Skeletal muscle satellite cell (primary cell): ENCODE measurements at regions not wholly inside any gene's neighbourhood (a gene's known extent, or its start where the extent isn't known, plus 50 kb on each side); places are given as distances from the start of the nearest gene placed in this dataset.

Experiments
- H3K27me3 ChIP-seq: 2 replicates; pipeline ENCODE4 v1.7.0; 2013; ENCODE audit warnings: low read length; ENCODE audit not compliant: control insufficient read depth, insufficient read depth
- H3K36me3 ChIP-seq: 2 replicates; pipeline ENCODE4 v1.7.0; 2013; ENCODE audit warnings: mild to moderate bottlenecking, control low read depth, low read length; ENCODE audit not compliant: insufficient read depth
- H3K4me1 ChIP-seq: 2 replicates; pipeline ENCODE4 v1.7.0; 2013; ENCODE audit warnings: low read length; ENCODE audit not compliant: control insufficient read depth, insufficient read depth
- H3K4me2 ChIP-seq: 2 replicates; pipeline ENCODE4 v1.7.0; 2013; ENCODE audit warnings: mild to moderate bottlenecking, low read length
- H3K4me3 ChIP-seq: 2 replicates; pipeline ENCODE4 v1.7.0; 2013; ENCODE audit warnings: low read length
- H3K9ac ChIP-seq: 2 replicates; pipeline ENCODE4 v1.7.0; 2013; ENCODE audit warnings: mild to moderate bottlenecking, low read depth, low read length, moderate library complexity
- H3K9me3 ChIP-seq: replicated peaks from 2 replicates; pipeline ENCODE4 v1.7.0; 2013; ENCODE audit warnings: mild to moderate bottlenecking, control low read depth, low read length

DNA sequence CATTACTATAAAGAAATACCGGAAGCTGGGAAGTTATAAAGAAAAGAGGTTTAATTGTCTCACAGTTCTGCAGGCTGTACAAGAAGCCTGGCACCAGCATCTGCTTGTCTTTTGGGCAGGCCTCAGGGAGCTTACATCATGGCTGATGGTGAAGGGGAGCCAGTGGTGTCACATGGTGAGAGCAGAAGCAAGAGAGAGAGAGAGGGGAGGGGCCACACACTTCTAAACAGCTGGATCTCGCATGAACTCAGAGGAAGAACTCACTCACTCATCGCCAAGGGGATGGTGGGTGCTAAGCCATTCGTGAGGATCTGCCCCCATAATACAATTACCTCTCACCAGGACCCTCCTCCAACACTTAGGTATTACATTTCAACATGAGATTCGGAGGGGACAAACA lies 51.8 kb upstream of the ANKRD34C start:
- Histone ChIP-seq H3K4me3 (no peak overlapping the region), H3K27me3 (peaks cover 5% of the 10 kb centered on the region), H3K4me2 (no peak overlapping the region), H3K4me1 (no peaks in the 10 kb centered on the region), H3K36me3 (no peaks in the 10 kb centered on the region), H3K9me3 (no peaks in the 10 kb centered on the region), H3K9ac (no peak overlapping the region)

DNA sequence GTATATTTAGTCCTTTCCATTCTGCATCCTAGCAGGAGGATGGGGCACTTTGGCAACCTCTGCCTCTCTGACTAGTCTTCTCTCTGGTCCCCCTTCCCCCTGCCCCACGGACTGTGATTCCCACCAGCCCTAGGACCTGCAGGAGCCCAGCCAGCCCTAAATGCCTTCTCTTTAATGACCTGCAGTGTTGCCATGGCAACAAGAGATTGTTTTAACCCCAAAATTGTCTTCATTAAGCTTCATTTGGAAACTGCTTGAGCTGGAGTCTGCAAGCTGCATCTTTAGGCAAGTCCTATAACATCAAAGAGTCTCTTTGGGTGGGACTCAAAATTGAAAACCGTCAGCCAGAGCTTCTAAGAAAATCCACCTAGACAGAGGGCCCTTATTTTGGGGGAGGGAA lies 59.7 kb upstream of the ANKRD34C start:
- Histone ChIP-seq H3K36me3 (no peaks in the 10 kb centered on the region), H3K4me3 (no peak overlapping the region), H3K4me1 (no peaks in the 10 kb centered on the region), H3K27me3 (peaks cover 3% of the 10 kb centered on the region), H3K4me2 (no peak overlapping the region), H3K9me3 (no peaks in the 10 kb centered on the region), H3K9ac (no peak overlapping the region)

DNA sequence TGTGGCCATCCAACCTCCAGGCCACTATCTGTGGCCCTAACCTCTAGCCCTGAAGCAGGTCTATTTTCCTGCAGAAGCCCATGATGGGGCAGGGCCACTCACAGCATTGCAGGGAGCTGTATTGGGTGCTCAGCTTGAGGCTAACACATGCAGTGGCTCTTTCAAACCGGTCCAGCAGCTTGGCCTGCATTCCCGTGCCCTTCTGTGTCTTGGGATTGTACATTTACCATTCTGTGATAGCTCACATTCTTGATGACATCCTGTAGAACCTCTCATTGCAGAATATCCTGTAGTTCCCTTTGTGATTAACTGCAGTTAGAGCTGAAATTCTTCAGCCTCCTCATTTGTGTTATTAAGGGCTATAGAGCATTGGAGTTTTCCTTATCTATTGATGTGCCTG lies 60.8 kb upstream of the ANKRD34C start:
- H3K36me3 ChIP-seq: no peaks in the 10 kb centered on the region
- H3K27me3 ChIP-seq: peaks cover 3% of the 10 kb centered on the region
- no peak overlapping the region for H3K4me2 ChIP-seq
- no peaks in the 10 kb centered on the region for H3K9me3 ChIP-seq
- H3K9ac ChIP-seq: no peak overlapping the region
- no peaks in the 10 kb centered on the region for H3K4me1 ChIP-seq
- no peak overlapping the region for H3K4me3 ChIP-seq

DNA sequence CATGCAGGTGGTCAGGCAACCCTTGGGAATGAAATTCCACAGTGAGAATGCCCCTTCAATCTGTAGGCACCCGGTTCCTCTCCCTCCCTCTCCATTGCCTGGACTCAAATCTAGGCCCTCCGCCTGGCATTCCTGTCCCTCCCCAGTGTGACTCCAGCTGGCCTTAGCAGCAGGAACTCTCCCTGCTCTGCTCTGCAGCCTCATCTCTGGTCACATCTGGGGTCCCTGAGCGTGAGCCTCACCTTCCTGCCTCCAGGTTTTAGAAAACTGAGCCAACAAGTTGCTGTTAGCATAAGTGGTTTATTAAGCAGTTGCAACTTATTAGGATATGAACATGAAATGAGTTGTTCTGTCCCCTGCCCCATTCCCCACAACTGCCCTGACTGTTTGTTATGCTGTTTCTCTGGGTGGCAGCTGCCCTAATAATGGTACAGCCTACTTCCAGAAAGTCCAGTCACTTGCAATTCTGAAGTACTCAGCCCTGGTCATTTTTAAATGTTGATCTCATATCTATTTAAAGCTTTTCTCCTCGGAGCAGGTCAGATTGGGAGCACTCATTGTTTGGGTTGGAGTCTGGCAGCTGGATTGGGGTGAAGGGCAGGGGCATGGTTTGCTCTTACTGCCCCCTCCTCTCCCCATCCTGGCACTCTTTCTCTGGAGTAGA lies 63.0 kb upstream of the ANKRD34C start:
- Histone ChIP-seq H3K36me3 (no peaks in the 10 kb centered on the region), H3K4me3 (no peak overlapping the region), H3K4me1 (no peaks in the 10 kb centered on the region), H3K4me2 (no peak overlapping the region), H3K9ac (no peak overlapping the region), H3K27me3 (peaks cover 11% of the 10 kb centered on the region), H3K9me3 (no peaks in the 10 kb centered on the region)

DNA sequence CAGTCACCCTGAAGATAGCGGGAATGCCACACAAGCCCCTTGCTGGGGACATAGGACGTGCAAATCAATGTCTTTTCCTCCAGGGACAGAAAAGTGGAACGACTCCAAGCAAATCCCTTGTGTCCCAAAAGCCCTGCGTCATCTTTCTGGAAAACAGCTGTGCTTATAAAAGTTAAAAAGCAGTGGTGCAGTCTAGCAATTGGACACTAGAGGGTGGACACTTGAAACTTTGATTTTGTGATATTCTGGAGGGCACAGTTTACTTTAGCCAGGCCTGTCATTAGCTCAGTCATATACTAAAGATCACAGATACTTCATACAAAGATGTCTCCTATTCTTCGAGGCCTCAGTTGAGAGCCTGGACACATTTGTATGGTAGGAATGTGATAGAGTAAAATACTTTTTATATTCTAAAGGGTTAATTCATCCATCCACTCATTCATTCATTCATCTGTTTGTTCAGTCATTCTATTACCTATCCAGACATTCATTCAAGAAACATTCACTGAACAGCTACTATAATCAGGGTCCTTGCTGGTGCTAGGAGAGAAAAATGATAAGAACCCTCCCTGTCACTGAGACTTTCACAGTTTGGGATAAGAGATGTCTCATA lies 63.8 kb upstream of the ANKRD34C start:
- Histone ChIP-seq H3K36me3 (no peaks in the 10 kb centered on the region), H3K27me3 (peaks cover 19% of the 10 kb centered on the region), H3K4me3 (no peak overlapping the region), H3K4me1 (no peaks in the 10 kb centered on the region), H3K9ac (no peak overlapping the region), H3K4me2 (no peak overlapping the region), H3K9me3 (no peaks in the 10 kb centered on the region)

DNA sequence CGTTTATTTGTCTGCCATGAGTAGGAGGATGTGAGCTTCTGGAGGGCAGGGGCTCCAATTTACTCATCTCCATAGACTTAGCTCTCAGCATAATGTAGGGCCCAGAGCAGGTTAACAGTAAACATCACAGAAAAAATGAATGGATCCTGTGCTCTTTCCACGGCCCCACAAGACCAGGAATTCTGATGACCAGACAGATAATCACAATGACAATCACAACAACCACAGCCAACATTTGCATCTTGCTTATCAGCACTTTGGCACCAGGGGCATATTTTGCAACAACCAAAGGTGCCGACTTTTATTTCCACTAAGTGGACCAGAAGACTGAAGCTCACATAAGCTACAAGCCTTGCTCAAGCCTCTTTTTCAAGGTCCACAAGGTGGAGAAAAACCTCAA lies 68.9 kb upstream of the ANKRD34C start:
- Histone ChIP-seq H3K9me3 (no peaks in the 10 kb centered on the region), H3K9ac (no peak overlapping the region), H3K4me2 (no peak overlapping the region), H3K4me3 (no peak overlapping the region), H3K27me3 (peaks cover 35% of the 10 kb centered on the region), H3K4me1 (no peaks in the 10 kb centered on the region), H3K36me3 (no peaks in the 10 kb centered on the region)

DNA sequence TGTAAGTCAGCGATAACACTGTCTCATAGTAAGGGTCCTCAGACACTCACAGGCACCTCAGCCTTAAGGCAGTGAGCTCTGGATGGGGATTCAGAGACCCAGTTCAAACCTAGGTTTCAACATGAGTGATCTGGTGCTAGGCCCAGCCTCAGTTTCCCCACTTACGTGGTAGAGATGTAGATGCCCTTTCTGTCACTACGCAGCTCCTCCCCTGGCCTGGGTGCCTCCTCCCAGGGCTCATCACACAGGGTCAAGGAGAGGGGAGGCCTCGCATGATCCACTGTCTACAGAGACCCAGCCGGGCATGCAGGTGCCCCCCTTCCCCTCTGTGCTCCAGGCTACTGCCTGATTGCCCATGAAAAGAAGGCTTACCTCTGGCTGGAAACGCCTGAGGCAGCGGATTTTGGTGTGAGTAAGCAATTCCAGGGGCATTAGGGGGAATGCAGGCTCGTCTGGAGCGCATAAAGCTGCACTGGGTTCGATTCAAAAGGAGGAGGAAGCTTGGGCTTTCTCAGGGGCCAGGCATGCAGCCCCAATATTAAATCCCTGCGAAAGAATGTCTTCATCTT lies 69.8 kb upstream of the ANKRD34C start:
- H3K27me3 ChIP-seq: peaks cover 44% of the 10 kb centered on the region
- H3K9ac ChIP-seq: no peak overlapping the region

DNA sequence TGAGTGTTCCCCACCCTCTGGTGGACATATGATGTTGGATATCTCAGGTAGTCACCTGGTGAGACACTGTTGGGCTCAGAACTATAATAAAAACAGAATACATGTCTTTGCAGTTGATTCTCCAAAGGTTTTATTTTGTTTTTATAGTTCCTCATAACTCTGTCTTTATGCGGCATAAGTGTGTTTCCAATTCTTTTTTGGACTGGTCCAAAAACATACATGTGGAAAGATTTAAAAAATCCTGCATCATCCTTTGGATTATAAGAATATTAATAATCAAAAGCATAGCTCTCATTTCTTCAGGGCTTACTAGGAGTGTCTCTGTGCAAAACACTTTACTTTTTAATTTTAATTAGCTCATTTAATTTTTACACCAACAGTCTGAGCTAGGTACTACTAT lies 71.0 kb upstream of the ANKRD34C start:
- H3K36me3 ChIP-seq: no peaks in the 10 kb centered on the region
- H3K9me3 ChIP-seq: no peaks in the 10 kb centered on the region
- no peak overlapping the region for H3K4me3 ChIP-seq
- H3K4me2 ChIP-seq: no peak overlapping the region
- no peaks in the 10 kb centered on the region for H3K4me1 ChIP-seq
- H3K9ac ChIP-seq: no peak overlapping the region
- peaks cover 56% of the 10 kb centered on the region for H3K27me3 ChIP-seq

More for the DNA sequence above, 69.8 kb upstream of the ANKRD34C start:
- Histone ChIP-seq H3K36me3 (no peaks in the 10 kb centered on the region), H3K9me3 (no peaks in the 10 kb centered on the region), H3K4me1 (no peaks in the 10 kb centered on the region), H3K4me3 (no peak overlapping the region), H3K4me2 (no peak overlapping the region)

DNA sequence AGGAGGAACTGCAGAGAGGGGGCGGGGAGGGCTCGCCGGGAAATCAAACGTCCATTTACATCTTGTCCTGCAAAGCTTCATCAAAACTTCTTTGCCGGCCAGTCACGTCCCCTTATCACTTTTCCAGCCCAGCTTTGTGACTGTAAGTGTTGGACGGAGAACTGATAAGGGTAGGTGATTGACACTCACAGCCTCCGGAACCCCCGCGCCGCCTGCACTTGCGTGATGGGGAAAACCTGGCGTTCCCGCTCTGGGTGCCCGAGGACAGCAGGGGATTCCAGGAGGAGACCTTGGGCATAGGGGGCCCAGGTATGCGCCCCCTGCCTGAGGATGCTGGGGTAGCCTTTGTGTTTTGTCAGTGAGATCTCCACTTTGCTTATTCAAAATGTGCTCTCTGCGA lies 72.8 kb upstream of the ANKRD34C start:
- H3K9ac ChIP-seq: no peak overlapping the region

DNA sequence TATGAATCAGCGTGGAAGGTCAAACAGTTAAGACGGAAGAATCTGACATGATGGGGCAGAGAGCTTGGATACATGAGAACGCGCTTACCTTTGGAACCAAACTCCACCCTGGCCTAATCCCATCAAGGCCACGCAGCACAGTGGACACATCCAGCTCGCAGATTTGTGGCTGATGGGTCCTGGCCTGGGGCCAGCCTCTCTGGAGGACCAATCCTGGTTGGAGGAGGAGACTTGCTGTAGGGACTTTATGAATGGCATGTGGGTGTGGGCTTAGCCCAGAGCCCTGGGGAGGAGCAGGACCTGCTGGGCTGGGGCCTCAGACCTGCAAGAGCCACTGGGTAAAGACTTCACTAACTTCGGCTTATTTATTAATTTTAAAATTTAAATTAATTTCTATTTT lies 73.4 kb upstream of the ANKRD34C start:
- H3K9ac ChIP-seq: no peak overlapping the region
- no peaks in the 10 kb centered on the region for H3K9me3 ChIP-seq
- no peak overlapping the region for H3K4me3 ChIP-seq
- H3K36me3 ChIP-seq: no peaks in the 10 kb centered on the region
- no peaks in the 10 kb centered on the region for H3K4me1 ChIP-seq
- peaks cover 64% of the 10 kb centered on the region for H3K27me3 ChIP-seq
- no peak overlapping the region for H3K4me2 ChIP-seq

More for the DNA sequence above, 72.8 kb upstream of the ANKRD34C start:
- Histone ChIP-seq H3K36me3 (no peaks in the 10 kb centered on the region), H3K27me3 (peaks cover 64% of the 10 kb centered on the region), H3K4me1 (no peaks in the 10 kb centered on the region), H3K9me3 (no peaks in the 10 kb centered on the region), H3K4me3 (no peak overlapping the region), H3K4me2 (no peak overlapping the region)

DNA sequence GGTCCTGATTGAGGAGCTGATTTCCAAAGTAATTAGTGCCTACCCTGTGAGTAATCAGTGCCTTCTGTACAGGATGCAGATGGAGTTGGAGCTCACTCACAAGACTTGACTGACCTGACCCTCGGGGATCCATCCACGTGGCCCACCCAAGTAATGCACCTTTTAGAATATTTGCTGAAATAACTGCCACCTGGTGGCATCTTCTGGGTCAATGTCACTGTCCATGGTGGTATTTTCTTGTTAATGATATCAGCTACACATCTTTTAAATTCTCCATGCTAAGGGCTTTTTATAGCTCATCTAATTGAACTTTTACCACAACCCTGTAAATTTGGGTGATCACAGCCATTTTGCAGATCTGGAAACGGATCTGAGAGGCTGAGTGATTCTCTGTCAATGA lies 74.3 kb upstream of the ANKRD34C start:
- Histone ChIP-seq H3K4me2 (no peak overlapping the region), H3K4me3 (no peak overlapping the region), H3K4me1 (no peaks in the 10 kb centered on the region), H3K36me3 (no peaks in the 10 kb centered on the region), H3K9ac (no peak overlapping the region), H3K9me3 (no peaks in the 10 kb centered on the region), H3K27me3 (peaks cover 66% of the 10 kb centered on the region)

DNA sequence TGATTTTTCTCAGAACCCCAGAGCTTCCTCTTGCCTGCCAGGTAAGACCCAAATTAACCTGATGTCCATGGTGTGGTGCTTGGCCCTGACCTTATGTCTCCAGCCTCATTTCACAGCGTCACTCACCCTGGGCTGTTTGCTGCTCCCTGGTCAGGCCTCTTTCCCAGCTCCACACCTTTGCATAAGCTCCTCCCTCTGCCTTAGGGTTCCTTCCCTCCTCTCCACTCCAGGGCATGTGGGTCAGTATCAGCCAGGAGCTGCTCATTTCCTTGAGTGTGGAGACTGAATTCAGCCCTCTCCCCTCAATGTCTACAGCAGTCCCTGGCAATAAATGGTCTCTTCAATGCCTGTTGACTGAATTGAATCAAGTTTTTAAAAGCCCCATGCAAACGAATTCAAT lies 75.6 kb upstream of the ANKRD34C start:
- no peaks in the 10 kb centered on the region for H3K4me1 ChIP-seq
- no peaks in the 10 kb centered on the region for H3K36me3 ChIP-seq
- no peaks in the 10 kb centered on the region for H3K9me3 ChIP-seq
- no peak overlapping the region for H3K4me2 ChIP-seq
- H3K4me3 ChIP-seq: no peak overlapping the region
- H3K9ac ChIP-seq: no peak overlapping the region
- H3K27me3 ChIP-seq: peaks cover 70% of the 10 kb centered on the region
